Epithelial cell of esophagus (primary cell): ENCODE measurements at regions not wholly inside any gene's neighbourhood (a gene's known extent, or its start where the extent isn't known, plus 50 kb on each side); places are given as distances from the start of the nearest gene placed in this dataset.

Source experiments
- DNase-seq: peaks from one replicate; pipeline ENCODE4 v3.0.0; 2010; ENCODE audit warnings: low read depth
- H3K4me3 ChIP-seq: 2 replicates; pipeline ENCODE4 v1.5.1; 2011; ENCODE audit warnings: mild to moderate bottlenecking, low read length, control low read depth
- TF ChIP-seq, protein P1 (sequence below): IDR thresholded peaks from 2 replicates; pipeline ENCODE4 v1.5.1; 2011; ENCODE audit warnings: low read depth, mild to moderate bottlenecking, low read length, control low read depth, inconsistent platforms; ENCODE audit not compliant: insufficient read depth; ENCODE audit errors: missing control alignments

DNA sequence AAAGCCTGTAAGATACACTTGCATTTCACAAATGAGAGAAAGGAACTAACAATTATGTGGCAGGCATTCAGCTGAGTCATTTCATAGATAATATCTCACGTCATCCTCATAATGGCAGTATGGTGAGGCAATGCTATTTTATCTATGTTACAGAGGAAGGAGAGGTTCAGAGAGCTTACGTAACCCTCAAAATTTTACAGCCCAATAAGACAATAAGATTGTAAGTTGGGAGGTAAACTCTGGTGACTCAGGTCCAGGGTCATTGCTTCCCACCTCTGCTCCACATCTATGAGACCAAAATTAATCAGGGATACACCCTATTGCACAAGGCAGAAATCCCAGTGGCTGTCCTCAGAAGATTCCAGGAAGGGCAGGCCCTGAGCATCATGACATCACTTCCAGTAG, 309.7 kb downstream of the NSG2 start:
- no peak overlapping the region for H3K4me3 ChIP-seq
- TF ChIP-seq, protein P1, sequence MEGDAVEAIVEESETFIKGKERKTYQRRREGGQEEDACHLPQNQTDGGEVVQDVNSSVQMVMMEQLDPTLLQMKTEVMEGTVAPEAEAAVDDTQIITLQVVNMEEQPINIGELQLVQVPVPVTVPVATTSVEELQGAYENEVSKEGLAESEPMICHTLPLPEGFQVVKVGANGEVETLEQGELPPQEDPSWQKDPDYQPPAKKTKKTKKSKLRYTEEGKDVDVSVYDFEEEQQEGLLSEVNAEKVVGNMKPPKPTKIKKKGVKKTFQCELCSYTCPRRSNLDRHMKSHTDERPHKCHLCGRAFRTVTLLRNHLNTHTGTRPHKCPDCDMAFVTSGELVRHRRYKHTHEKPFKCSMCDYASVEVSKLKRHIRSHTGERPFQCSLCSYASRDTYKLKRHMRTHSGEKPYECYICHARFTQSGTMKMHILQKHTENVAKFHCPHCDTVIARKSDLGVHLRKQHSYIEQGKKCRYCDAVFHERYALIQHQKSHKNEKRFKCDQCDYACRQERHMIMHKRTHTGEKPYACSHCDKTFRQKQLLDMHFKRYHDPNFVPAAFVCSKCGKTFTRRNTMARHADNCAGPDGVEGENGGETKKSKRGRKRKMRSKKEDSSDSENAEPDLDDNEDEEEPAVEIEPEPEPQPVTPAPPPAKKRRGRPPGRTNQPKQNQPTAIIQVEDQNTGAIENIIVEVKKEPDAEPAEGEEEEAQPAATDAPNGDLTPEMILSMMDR = no peak
- DNase-seq = peak; percentile 34

DNA sequence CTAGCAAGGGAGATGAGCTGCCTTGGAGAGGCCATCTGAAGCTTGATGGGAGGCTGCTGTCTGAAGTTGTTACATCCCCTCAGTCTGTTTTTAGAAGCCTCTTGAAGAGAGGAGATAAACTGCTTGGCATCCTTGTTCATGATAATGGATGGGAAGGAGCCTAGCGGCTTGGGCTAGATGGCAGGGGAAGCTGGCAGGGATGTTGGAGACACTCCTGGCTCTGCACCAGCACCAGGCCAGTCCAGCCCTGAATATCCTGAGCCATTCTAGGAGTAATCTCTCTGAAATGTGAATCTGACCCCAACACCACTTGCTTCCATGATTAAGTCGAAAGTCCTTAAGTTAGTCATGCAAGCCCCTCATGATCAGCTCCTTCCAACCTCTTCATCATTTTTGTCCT, 310.5 kb downstream of the NSG2 start:
- TF ChIP-seq, protein P1 = no peak
- H3K4me3 ChIP-seq = no peak overlapping the region
- DNase-seq = no peak

DNA sequence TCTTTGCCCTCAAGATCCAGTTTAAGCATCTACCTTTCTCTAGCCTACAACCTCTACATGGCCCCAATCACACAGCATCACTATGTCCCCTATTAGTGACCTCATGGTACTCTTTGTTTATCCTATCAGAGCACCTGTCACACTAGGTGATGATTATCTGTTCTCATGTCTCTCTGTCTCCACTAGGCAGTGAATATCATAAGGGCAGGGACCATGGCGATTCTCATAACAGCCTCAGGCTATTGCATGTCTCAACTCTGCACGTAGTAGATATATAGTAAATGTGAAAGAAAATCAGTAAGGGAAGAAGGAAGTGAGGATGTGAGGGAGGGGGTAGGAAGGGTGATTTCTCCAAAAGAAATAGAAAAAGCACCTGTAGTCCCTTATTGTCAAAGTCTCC, 311.0 kb downstream of the NSG2 start:
- no peak for DNase-seq
- no peak overlapping the region for H3K4me3 ChIP-seq
- TF ChIP-seq, protein P1 = no peak

DNA sequence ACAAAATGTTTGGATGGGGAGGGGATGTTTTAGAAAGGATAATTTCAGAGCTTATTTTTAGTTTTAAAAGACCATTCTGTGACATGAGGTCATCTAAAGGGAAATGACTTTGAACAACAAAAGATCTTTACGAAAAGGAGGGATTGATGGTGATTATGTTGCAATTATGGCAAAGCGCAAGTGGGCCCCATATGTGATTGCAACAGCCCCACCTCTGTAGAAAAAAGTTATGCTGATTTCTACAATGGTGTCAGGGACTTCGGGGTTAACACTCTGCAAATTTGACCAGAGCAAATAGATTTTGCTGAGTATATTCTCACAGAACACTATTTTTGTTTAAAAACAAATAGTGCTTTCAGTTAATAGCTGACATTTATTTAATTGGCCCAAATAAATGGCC, 312.8 kb downstream of the NSG2 start:
- DNase-seq = no peak
- H3K4me3 ChIP-seq = no peak overlapping the region
- TF ChIP-seq, protein P1 = no peak

DNA sequence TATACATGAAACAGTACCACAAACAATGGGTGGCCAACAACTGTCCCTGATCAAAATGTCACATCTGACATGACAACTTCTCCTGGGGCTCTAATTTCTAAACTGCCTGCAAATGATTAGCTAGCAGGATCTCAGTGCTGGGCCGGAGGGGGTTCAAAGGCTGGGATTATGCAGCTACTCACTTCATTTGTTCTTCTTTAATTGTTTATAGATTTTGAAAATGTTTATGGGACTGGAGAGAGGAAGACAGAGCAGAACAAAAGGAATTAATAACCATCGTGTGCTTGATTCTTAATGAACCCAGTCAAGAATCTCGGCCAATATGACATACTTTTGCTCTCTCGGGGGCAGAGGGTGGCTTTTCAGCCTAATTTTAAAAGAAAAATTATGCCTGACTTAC, 313.6 kb downstream of the NSG2 start:
- H3K4me3 ChIP-seq = no peak overlapping the region
- DNase-seq = no peak
- TF ChIP-seq, protein P1 = no peak

DNA sequence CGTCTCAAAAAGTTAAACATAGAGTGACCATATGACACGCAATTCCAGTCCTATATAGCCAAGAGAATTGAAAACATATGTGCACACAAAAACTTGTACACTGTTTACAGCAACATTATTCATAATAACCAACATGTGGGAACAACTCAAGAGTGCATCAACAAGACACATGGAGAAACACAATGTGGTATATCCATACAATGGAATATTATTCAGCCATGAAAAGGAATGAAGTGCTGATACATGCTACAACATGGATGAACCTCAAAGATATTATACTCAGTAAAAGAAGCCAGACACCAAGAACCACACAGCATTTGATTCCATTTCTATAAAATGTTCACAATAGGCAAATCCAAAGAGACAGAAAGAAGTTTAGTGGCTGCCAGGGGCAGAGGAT, 317.0 kb downstream of the NSG2 start:
- H3K4me3 ChIP-seq = no peak overlapping the region
- no peak for DNase-seq
- TF ChIP-seq, protein P1 = no peak

DNA sequence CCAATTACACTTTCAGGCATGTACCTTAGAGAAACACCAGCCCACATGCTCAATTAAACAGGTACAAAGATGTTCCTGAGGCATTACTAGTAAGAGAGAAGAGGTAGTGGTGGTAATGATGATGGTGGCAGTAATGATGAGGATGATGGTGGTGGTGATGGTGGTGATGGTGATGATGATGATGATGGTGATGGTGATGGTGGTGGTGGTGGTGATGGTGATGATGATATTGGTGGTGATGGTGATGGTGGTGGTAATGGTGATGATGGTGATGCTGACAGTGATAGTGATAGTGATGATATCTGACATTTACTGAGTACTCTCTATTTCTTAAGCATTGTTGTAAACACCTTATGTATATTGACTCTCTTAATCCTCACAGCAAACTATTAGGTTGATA, 318.4 kb downstream of the NSG2 start:
- no peak for DNase-seq
- TF ChIP-seq, protein P1 = no peak
- H3K4me3 ChIP-seq = no peak overlapping the region
